ENCODE measurements at regions not wholly inside any gene's neighbourhood (a gene's known extent, or its start where the extent isn't known, plus 50 kb on each side); places are given as distances from the start of the nearest gene placed in this dataset.

DNA sequence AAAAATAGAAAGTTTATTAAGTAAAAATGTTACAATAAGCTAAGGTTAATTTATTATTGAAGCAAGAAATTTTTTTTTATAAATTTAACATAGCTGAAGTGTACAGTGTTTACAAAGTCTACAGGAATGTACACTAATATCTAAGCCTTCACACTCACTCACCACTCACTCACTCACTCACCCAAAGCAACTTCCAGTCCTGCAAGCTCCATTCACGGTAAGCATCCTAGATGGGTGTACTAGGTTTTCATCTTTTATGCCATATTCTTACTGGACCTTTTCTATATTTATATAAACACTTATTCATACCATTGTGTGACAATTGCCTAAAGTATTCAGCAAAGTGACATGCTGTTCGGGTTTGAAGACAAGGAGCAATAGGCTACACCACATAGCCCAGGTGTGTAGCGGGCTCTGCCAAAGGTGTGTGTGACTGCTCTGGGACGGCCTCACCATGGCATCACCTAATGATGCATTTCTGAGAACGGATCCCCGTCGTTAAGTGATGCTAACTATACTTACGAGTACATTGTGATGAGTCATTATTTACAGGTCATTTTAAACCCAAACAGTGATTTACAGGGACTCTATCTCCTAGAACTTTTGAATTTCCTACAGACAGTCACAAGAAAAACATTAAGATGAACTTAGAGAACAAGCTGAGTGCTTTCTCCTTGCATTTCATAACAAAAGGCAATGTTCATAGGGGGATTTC, 76.3 kb upstream of the ID2 start:
- no peak overlapping the region for H3K27ac ChIP-seq
- 90 to 96% methylated on average over 8 of the region's 8 CpGs for WGBS, 2 donors
- no peak for DNase-seq
- H3K36me3 ChIP-seq: no peaks in the 10 kb centered on the region
- no peaks in the 10 kb centered on the region for H3K27me3 ChIP-seq
- no peaks in the 10 kb centered on the region for H3K4me1 ChIP-seq
- intact Hi-C loops (cut with DNase I): no loop called here
- H3K4me3 ChIP-seq (replicated peaks in 1 of 3): no peak overlapping the region
- H3K9me3 ChIP-seq: no peaks in the 10 kb centered on the region
- TF ChIP-seq, protein P1, sequence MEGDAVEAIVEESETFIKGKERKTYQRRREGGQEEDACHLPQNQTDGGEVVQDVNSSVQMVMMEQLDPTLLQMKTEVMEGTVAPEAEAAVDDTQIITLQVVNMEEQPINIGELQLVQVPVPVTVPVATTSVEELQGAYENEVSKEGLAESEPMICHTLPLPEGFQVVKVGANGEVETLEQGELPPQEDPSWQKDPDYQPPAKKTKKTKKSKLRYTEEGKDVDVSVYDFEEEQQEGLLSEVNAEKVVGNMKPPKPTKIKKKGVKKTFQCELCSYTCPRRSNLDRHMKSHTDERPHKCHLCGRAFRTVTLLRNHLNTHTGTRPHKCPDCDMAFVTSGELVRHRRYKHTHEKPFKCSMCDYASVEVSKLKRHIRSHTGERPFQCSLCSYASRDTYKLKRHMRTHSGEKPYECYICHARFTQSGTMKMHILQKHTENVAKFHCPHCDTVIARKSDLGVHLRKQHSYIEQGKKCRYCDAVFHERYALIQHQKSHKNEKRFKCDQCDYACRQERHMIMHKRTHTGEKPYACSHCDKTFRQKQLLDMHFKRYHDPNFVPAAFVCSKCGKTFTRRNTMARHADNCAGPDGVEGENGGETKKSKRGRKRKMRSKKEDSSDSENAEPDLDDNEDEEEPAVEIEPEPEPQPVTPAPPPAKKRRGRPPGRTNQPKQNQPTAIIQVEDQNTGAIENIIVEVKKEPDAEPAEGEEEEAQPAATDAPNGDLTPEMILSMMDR (IDR thresholded peaks at IDR 0.05): no peak
- no peak for TF ChIP-seq POLR2A (IDR thresholded peaks at IDR 0.05)

DNA sequence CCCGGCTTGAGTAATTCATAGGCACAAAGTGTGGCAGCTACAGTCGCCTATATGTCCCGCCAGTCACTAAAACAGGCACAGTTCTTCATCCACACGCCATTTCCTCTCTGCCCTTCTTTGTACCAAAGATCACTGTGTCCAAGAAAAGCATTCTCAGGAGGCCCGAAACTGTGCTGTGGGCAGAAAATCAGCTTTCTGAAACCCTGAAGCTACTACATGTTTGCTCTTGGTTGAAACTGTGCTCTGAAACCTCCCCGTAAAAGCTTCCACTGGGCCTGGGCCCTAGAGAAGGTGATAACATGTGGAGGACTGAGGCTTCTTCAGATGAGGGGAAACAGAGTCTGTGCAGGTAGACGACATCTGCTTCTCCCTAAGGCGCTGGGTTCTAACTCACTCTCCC, 75.6 kb upstream of the ID2 start:
- WGBS, 2 donors: 83 to 93% methylated on average over 8 of the region's 8 CpGs
- no peak overlapping the region for H3K4me3 ChIP-seq (replicated peaks in 1 of 3)
- no peak for TF ChIP-seq POLR2A (IDR thresholded peaks at IDR 0.05)
- TF ChIP-seq, protein P1 (IDR thresholded peaks at IDR 0.05): no peak
- no peak overlapping the region for H3K27ac ChIP-seq
- DNase-seq: no peak
- no peaks in the 10 kb centered on the region for H3K4me1 ChIP-seq
- H3K27me3 ChIP-seq: no peaks in the 10 kb centered on the region
- no peaks in the 10 kb centered on the region for H3K36me3 ChIP-seq
- intact Hi-C loops (cut with DNase I): no loop called here
- H3K9me3 ChIP-seq: no peaks in the 10 kb centered on the region

DNA sequence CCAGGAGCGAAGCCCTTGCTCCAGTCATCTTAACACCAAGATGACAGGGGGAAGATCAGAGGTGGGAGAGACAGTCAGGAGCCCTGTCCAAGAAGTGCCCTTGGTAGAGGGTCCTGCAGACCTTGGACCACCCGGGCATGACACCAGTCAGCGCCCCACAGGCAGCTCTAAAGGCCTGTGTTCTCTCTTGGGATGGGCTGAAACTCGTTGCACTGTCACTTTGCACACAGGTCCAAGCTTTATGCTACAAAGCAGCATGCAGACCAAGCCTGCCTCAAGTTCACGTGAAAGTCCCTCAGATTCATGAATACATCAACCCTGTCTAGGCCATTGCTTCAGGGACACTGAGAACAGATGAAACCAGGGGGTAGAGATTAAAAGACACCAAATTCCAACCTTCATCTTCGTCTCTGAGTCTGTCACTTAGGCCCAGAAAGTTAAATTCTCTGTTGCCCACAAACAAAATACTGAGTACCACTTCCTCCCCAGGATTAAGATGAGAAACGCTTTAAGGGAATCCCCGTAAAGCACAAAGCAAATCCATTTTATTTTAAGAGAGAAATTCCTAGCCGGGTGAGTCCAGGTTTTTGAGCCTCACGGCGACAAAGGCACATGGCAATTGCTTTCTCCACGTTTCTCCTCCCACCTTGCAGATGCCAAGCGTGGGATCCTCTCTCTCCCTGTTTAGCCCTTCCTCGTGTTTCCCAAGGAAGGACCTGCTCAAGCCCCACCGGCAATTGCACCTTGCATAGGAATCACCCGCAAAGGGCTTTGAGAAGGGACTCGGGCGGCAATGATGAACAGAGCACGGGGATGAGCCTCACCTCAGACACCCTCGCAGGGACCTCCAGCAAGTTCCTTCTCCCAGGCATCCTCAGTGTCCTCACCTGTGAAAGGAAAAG, 75.0 kb upstream of the ID2 start:
- H3K36me3 ChIP-seq: no peaks in the 10 kb centered on the region
- DNase-seq: no peak

DNA sequence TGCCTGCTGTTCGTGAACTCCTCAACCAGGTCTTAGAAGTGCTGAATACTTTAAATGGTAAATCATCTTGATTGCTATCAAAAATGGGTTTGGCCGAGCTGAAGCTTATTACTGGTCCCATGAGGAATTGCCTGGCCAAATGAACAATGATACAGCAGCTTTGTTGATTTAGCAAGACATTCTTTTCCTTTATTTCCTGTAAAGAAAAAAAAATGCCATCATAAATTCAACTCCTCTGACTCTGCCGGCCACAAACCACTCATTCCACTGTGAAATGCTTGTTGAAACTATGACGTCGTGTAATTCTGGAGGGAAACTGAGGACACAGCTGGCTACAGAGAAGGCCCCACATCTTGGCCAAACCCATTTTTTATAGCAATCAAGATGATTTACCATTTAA, 74.2 kb upstream of the ID2 start:
- no peaks in the 10 kb centered on the region for H3K27me3 ChIP-seq
- no peaks in the 10 kb centered on the region for H3K36me3 ChIP-seq
- TF ChIP-seq POLR2A (IDR thresholded peaks at IDR 0.05): no peak
- TF ChIP-seq, protein P1 (IDR thresholded peaks at IDR 0.05): no peak
- DNase-seq: no peak
- intact Hi-C loops (cut with DNase I): no loop called here
- H3K4me3 ChIP-seq (replicated peaks in 1 of 3): no peak overlapping the region
- H3K9me3 ChIP-seq: no peaks in the 10 kb centered on the region
- no peaks in the 10 kb centered on the region for H3K4me1 ChIP-seq
- no peak overlapping the region for H3K27ac ChIP-seq
- WGBS, 2 donors: 71 to 77% methylated on average over 5 of the region's 5 CpGs

More for the DNA sequence above, 75.0 kb upstream of the ID2 start:
- no peak overlapping the region for H3K27ac ChIP-seq
- no peaks in the 10 kb centered on the region for H3K27me3 ChIP-seq
- H3K9me3 ChIP-seq: no peaks in the 10 kb centered on the region
- intact Hi-C loops (cut with DNase I): no loop called here
- TF ChIP-seq, protein P1 (IDR thresholded peaks at IDR 0.05): no peak
- TF ChIP-seq POLR2A (IDR thresholded peaks at IDR 0.05): no peak
- WGBS, 2 donors: 92 to 94% methylated on average over 19 of the region's 20 CpGs
- H3K4me1 ChIP-seq: no peaks in the 10 kb centered on the region
- H3K4me3 ChIP-seq (replicated peaks in 1 of 3): no peak overlapping the region

DNA sequence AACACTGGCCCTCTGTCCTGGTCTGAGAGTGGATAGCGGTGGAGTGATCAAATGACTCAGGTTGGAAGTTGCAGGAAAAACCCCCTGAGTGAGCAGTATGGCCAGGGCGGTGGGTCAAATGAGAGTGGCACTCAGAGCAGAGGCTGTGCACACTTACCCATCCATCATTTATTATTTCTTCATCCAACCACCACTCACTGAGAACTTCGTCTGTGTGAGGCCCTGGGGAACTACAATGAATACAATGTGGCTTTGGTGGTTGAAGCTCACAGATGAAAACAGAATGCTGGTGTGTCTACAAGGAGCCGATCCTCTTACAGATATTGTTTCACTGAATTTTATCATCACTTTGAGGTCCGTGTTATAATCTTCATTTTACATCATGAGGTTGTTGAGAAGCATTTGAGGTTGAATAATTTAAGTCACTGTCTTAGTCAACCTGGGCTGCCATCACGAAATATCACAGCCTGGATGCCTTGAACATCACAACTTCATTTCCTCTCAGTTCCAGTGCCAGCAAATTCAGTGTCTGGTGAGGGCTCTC, 73.4 kb upstream of the ID2 start:
- Histone ChIP-seq H3K27ac (no peak overlapping the region), H3K9me3 (no peaks in the 10 kb centered on the region), H3K36me3 (no peaks in the 10 kb centered on the region), H3K4me1 (no peaks in the 10 kb centered on the region), H3K27me3 (no peaks in the 10 kb centered on the region), H3K4me3 (replicated peaks in 1 of 3) (no peak overlapping the region)
- no peak for TF ChIP-seq POLR2A (IDR thresholded peaks at IDR 0.05)
- TF ChIP-seq, protein P1 (IDR thresholded peaks at IDR 0.05): no peak
- 89% methylated on average over 6 of the region's 6 CpGs for WGBS, 2 donors
- no peak for DNase-seq
- intact Hi-C loops (cut with DNase I): no loop called here
